NCI-H226 (cell line): ENCODE measurements at regions not wholly inside any gene's neighbourhood (a gene's known extent, or its start where the extent isn't known, plus 50 kb on each side); places are given as distances from the start of the nearest gene placed in this dataset.
A peak's percentile ranks its signal among the peaks of the same experiment; 100 is the strongest.

Experiments used
- DNase-seq: peaks from one replicate; pipeline ENCODE4 v3.0.0-alpha.2; 2015

DNA sequence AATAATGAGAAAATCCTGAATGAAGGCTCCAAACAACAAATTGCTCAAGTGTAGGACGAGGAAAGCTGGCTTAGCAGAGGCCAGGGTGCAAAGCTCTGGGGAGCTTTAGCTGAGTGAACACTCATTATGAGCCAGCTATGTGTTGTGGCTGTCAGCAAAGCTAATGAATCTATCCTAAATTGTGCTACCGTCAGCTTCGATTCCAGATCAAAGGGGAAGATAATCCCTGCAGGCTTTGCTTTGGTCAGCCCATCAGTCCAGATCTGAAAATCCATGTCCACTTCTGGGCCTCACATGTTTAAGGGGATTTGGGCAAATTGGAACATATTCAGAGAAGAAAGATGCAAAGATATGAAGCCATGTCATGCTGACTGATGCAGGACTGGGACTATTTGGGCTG lies 180.9 kb upstream of the ZBED5 start:
- DNase-seq = no peak

DNA sequence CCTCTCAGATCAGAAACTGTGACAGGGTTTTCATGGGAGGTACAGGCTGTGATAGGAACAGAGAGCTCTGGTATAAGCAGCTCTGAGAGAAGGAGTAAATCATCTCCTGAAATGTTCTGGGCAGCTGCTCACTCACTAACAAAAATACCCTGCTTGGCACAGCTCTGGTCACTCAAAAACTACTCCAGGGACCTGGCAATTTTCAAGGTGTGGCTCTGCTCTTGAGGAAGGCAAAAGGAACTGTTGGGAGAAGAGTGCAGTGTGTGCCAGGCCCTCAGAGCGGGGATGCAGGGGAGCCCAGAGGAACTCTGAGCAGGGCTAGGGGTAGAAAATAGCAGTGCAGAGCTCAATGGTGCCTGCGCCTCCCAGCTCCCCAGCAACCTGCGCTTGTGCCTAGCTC lies 180.5 kb upstream of the ZBED5 start:
- no peak for DNase-seq

DNA sequence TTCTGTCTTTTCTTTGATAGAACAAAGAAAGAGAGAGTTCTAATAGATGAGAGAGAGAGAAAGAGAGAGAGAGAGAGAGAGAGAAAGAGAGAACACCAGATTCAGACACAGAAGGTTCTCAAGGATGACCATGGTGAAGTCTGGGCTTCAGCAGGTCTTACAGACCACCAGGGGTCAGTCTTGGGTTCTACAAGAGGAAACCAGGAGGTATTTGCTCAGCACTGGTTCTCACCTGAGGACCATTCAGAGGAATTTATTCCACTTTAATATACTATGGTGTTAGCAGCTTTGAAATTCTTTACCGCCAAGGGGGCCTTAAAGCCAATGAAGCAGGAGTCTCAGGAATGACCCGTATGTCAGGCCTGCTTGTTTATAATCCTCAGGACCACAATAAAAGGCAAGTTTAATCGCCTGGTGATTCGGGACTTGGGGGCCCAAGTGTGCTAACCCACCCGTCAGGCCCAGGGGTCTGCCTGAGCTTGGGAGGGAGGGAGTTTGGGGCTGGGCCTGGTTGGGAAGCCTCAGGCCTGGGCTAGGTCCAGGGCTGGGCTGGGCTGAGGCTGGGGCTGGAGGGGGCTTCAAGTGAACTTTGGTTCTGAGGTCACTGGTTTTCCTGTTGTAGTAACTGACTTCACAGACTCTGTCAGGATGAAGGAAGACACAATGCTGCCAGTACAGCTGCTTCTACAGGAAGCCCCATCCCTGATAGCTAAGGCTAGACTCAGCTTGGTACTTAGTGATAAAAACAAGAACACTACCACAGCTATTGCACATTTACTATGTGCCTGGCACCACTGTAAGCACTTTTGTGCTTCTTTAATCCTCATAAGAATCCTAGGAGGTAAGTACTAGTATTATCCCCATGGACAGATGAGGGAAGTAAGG lies 179.2 kb upstream of the ZBED5 start:
- peak; percentile 53 for DNase-seq

DNA sequence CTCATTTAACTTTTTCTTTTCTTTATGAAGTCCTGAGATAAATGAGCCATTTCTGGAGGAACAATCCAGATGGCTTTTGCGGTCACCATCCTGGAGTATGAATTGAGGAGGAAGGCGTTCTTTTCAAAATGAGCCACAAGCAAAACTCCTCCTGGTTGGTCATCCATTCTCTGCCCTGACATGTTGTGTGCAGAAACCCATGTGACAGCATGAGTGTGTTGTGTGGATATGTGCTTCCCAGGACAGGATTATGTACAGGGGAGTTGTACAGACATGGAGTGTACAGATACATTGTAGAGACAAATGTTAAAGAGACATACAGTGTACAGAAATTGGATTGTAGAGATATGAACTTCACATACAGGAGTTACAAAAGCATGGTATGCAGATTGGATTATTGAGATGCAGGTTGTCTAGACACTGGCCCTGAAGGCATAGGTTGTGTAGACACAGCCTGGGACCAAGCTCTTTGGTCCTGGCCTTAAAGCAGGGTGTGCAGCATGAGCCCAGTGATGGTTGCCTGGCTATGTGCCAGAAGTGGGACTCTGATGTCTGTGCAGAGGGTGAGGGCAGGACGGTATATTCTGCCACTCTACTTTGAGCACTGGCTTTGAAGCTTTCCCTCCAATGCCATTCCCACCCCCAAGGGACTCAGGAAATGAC lies 178.5 kb upstream of the ZBED5 start:
- no peak for DNase-seq

DNA sequence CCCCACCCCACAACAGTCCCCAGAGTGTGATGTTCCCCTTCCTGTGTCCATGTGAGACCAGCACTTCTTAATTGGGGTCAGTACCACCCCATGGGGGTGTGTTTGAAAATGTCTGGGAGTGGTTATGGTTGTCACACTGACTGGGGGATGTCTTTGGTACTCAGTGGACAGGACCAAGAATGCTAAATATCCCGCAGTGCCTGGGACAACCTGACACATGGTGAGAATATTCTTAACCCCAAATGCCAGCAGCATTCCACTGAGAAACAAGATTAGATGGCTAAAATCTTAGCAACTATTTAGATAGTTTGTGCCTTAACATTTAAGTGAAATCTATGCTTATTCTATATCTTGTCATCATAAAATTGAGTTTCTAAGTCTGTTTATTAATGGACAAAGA lies 177.5 kb upstream of the ZBED5 start:
- DNase-seq = peak; percentile 16

DNA sequence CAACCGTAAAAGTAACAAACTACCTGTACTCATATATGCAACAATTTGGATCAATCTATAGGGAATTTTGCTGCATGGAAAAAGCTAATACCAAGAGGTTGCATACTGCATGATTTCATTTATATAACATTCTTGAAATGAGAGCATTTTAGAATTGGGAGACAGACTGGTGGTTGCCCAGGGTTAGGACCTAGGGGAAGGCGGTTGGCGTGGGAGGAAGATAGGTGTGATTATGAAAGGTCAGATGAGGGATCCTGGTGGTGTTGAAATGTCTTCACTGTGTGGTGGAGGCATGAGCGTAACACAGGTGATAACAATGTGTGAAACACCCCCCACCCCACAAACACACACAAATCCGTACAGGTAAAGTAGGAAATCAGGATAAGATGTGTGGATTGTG lies 176.6 kb upstream of the ZBED5 start:
- peak; percentile 59 for DNase-seq

DNA sequence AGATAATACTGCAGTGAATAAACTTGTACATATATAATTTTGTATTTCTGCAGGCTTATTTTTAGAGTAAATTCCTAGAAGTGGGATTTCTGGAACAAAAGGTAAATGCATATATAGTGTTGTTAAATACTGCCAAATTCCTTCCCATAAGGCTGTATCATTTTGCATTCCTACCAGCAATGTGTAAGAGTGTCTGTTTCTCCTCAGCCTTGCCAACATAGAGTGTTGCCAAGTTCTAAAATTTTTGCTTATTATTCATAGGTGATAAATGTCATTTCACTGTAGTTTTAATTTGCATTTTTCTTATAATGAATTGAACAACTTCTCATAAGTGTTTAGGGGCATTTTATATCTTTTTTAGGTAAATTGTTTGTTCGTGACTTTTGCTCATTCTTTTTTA lies 174.2 kb upstream of the ZBED5 start:
- no peak for DNase-seq

DNA sequence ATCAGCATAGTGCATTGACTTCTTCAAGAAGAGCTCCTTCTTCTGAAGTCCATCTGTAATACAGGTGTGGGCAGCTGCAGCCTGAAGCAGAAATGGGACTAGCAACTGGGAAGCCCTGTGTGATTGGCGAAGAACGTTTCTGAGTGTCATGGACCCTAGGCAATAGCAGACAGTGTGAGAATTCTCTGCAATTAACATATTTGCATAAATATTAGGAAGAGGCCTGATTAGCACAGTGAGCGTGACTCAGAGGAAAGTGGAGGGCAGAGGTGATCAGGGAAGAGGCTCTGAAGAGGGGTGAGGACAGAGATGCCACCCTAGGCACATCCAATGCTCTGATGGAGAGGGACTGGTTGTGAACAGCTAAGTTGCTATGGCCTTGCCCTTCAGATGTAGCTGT lies 171.2 kb upstream of the ZBED5 start:
- no peak for DNase-seq

DNA sequence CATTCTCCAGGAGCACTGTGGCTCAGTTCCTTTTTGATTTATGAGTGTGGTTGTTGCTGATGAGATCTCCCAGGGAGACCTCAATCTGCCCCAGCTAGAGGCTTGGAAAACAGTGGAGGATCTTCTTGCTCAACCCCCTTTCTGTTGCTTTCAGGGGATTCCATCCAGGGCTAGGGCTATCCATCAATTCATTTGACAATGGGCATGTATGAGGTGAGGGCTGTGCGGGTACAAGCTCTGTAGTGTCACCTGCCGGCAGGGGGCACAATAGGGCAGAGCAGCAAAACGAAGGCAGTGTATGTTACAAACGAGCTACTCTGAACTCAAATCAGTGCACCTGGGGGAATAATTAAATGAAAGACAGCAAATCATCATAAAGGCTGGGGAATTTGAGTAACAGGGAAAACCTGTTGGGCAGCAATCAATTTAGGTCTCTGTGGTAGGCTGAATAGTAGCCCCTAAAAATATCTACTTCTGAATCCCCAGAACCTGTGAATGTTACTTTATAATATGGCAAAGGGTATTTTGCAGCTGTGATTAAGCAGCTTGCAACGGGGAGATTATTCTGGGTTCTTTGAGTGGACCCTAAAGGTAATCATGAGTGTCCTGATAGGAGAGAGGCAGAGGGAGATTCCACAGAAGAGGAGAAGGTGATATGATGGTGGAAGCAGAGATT lies 170.3 kb upstream of the ZBED5 start:
- peak; percentile 88 for DNase-seq

DNA sequence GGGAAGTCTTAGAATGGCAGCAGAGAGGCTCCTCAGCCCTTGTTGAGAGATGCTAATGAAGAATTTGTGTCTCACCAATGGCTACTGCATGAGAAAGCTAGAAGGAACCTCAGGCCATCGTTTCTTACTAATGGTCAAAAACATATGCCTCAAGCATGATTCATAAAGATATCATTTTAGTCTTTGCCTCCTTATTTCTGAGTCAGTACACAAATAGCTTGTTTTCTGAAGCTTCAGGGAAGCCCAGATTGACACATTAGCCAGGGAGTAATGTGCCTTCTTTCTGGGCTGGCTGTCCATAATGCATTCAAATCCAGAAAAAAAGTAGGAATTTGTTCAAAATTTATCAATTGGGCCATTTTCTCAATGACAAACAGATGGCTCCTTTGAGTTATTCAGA lies 169.4 kb upstream of the ZBED5 start:
- peak; percentile 89 for DNase-seq

DNA sequence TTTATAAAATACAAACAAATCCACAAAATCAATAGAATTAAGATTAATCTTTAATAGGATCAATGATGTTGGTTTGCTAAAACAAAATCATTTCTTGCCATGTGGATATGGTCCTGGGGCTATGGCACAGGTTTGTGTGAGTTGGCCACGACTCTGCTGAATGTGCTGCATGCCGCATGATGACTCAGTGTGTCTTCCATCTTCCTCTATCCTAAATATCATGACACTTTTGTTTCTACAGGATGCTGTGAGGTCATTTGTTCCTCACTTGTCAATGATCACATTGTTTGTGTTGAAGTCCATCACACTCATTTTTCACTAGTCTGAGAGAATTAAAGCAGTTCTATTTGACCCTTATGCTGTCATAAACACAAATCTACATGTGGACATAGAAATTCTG lies 167.2 kb upstream of the ZBED5 start:
- peak; percentile 43 for DNase-seq

DNA sequence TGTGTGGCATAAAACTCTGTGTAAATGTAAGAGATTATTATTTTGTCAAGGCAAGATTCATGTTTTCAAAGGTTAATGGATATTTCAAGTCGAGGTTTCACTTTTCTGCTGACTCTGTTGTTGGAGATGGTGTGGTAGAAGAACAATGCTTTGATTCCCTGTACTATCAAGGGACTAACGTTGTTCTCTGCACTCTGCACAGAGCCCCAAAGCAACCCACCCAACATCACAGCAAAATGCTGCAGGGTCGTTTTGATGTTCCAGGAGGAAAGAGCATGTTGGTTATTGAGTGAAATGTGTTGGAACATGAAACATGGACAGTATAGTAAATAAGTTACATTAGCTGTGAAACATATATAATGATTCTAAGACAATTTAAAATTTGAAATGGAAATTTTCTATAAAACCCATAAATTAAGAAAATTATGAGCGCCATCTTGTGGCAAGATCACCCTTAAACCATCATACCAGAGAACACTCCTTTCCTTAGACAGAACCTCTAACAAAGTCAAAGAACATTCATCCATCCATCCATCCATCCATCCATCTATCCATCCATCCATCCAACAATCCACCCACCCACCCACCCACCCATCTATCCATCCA lies 164.4 kb upstream of the ZBED5 start:
- no peak for DNase-seq

DNA sequence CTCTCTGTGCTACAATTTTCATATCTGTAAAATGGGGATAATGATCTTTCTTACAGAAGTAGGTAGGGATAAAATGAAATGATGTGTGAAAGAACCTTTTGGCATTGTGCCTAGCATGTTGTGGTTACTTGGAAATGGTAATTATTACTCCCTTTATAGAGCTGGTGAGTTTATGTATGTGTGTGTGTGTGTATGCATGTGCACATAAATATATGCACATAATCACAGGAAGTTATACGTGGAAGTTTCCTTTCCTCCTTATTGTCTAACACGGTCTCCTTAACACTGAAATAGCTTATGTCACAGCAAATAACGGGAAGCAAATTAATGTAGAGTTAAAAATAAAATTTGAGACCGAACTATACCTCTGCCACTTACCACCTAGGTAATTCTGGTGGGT lies 163.7 kb upstream of the ZBED5 start:
- no peak for DNase-seq

DNA sequence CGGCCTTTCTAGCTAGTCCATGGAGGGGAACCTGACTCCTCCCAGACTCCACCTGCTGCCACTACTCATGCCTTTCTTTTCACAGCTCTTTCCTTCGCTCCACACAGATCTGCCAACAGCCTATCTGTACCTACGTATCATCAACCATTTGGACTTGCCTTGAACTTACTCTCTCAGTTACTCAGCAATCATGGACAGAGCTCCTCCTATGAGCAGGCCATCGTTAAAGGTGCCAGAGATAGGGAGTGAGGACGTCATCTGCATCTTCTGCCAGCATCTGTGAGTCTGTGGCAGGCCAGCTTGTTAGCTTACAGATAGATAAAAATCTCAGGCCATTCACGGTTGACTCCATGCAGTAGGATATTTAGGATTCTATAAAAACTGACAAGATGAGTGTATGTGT lies 162.9 kb upstream of the ZBED5 start:
- DNase-seq = no peak

DNA sequence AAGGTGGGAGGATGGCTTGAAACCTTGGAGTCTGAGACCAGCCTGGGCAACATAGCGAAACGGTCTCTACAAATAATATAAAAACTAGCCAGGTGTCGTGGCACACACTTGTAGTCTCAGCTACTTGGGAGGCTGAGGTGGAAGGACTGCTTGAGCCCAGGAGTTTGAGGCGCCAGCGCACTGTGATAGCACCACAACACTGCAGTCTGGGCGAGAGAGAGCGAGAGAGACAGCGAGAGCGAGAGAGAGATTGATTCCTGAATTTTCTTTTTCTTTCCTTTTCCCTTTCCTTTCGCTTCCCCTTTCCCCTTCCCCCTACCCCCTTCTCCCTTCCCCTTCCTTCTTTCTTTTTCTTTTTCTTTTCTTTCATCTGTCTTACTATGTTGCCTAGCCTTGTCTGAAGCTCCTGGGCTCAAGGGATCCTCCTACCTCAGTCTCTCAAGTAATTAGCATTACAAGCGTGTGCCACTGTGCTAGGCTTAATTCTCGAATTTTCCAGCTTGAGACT lies 162.4 kb upstream of the ZBED5 start:
- DNase-seq = no peak

DNA sequence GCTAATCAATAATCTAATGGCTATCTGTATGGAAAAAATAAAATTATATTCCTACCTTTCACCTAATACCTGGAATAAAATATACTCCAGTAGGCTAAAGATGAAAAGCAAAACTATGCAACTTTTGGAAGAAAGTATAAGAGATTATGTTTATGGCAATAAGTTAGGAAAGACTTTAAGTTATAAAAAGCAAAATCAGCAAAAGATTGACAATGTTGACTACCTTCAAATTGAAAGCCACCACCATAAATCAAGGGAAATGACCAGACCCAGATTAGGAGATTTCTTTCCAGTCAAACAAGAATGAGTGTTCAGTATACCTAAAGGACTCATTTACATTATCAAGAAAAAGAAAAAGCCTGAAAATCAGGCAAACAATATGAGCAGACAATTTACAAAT lies 159.1 kb upstream of the ZBED5 start:
- no peak for DNase-seq

DNA sequence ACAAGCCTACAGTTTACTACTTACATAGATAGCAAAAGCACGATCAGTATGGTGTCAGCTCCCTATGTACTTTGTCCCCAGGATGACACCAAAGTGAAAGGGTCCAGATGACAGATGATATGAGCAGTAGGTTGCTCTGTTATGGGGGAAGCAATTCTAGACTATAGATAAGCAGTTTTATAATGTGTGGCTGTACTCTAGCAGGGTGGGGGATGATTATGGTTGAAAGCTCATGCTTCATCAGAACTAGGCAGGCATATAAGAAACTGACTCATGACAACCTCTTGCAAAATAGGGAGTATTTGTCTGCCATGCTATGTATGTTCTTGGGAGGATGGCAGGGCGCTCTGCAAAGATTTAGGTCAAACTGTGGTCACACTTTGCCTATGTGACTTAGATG lies 158.2 kb upstream of the ZBED5 start:
- peak; percentile 11 for DNase-seq

DNA sequence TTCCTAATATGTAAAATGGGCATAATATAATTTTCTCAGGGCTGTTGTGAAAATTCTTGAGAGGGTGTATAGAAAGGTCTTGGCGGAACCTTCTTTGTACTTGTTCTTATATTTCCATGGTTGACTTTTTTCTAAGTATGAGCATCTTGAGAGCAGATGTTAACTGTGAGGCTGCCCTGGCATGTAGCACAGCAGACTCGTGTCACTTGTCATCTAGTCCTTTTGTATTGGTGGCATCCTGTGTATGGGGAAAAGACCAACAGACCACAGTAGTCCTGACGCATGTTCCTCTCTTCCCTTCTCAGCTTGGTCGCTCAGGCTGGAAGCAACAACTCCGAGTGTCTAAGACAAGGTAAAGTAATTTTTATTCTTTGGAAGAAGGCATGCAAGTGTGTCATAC lies 153.8 kb upstream of the ZBED5 start:
- DNase-seq = no peak

DNA sequence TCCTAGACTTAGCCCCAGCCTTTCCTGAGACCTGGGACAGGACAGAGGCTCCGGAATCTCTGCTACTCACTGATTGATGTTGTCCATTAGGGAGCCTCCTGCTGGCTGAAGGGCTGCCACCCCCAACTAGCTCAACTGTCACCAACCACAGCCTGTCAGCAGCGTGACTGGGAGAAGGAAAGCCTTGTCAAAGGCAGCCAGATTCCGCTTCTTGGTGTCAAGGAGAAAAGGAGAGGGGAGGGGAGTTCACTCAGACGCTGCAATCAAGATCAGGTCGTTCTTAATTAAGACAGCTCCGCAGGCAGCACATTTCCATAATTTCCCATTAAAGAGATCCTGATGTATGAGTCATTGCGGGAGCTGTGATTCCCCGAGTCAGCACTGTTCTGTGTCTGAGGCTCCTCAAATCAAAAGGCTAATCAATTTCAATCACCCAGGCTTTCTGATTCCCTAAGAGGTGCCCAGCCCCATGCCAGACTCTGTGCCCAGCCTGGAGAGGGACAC lies 152.8 kb upstream of the ZBED5 start:
- no peak for DNase-seq

DNA sequence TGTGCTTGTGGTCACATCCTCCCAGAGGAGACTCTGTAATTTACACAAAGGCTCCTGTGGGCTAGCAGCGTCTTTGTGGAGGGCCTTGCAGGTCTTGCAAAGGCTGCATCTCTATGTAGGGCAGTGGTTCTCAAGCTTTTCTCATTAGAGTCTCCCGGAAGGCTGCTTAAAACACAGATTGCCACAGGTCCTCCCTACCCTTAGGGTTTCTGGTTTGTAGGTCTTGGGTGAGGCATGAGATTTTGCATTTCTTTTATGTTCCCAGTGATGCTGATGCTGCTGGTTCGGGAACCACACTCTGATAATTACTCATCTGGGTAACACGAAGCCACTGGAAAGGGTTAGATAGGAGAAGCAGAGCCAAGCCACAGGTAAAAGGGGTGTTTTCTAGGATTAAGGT lies 151.3 kb upstream of the ZBED5 start:
- no peak for DNase-seq

DNA sequence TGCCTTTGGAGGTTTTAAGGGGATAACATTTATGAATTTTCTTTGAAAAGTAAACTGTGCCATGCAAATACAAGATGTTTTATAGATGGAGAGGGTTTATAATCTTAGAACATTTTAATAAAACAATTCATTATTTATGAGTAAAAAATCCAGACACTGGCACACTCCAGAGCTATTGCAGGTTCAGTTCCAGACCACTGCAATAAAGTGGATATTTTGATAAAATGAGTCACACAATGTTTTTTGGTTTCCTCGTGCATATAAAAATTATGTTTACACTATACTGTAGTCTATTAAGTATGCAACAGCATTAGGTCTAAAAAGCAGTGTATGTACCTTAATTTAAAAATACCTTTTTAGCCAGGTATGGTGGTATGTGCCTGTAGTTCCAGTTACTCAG lies 146.2 kb upstream of the ZBED5 start:
- DNase-seq = no peak

DNA sequence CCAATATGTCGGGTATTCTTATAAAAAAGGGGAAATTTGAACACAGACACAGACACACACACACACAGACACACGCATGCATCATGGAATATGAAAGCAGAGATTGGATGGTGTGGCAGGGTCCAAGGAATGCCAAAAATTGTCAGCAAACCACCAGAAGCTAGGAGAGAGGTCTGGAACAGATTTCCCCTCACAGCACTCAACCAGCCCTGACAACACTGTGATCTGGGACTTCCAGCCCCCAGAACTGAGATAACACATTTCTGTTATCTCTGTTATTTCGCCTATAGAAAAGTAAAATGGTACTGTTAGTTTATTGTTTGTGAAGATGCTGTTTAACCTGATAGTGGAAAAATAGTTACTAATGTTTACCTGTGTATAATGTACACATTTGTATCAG lies 145.4 kb upstream of the ZBED5 start:
- DNase-seq = no peak

DNA sequence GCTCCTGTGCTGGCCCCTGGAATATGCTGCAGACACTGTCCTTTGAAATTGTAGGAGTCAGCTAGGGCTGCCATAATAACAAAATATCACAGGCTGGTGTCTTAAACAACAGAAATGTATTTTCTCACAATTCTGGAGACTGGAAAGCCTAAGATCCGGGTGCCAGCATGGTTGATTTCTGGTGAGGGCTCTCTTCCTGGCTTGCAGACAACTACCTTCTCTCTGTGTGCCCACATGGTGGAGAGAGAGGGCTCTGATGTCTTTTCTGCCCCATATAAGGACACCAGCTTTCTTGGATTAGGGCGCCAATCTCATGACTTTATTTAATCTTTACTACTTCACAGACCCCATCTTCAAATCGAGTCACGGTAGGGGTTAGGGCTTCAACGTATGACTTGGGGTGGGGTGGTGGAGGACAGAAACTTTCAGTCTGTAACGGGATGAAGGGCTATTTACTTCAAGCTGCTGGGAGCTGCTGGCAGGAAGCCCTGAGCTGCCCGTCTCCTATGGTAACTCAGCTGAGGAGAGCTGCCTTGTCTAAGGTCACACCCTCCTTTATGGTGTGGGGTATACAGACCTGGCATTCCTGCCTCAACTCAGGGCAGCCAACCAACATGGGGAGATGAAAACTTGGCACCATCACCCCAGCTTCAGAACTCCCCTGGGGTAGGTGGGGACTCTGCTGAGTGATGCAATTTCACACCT lies 142.9 kb upstream of the ZBED5 start:
- no peak for DNase-seq
